Suprapubic skin (tissue), 4 donors: ENCODE measurements at regions not wholly inside any gene's neighbourhood (a gene's known extent, or its start where the extent isn't known, plus 50 kb on each side); places are given as distances from the start of the nearest gene placed in this dataset.

Experiments used
- DNase-seq, 2 donors: peaks; one replicate each; pipeline ENCODE4 v3.0.0-alpha.2; 2019; ENCODE audit warnings: low spot score in 2 of 2
- H3K27ac ChIP-seq: fragments of 200-600 bp; sonication (generic); one replicate; pipeline ENCODE4 v1.5.1; 2019
- H3K27me3 ChIP-seq: fragments of 200-600 bp; sonication (generic); one replicate; pipeline ENCODE4 v1.5.1; 2019
- H3K36me3 ChIP-seq: fragments of 200-600 bp; sonication (generic); one replicate; pipeline ENCODE4 v1.5.1; 2019
- H3K4me1 ChIP-seq: fragments of 200-600 bp; sonication (generic); one replicate; pipeline ENCODE4 v1.5.1; 2019
- H3K4me3 ChIP-seq: fragments of 200-600 bp; sonication (generic); one replicate; pipeline ENCODE4 v1.5.1; 2019; ENCODE audit warnings: mild to moderate bottlenecking
- H3K9me3 ChIP-seq: fragments of 200-600 bp; sonication (generic); one replicate; pipeline ENCODE4 v1.5.1; 2019
- EP300 ChIP-seq: sonication (generic); formaldehyde crosslinking; IDR thresholded peaks from one replicate; pipeline ENCODE4 v1.6.1; 2017; ENCODE audit warnings: antibody characterized with exemption
- POLR2A ChIP-seq, 2 donors: fragments of 450-650 bp; IDR thresholded peaks; one replicate each; pipeline ENCODE4 v1.6.1; 2017; ENCODE audit warnings: antibody characterized with exemption in 2 of 2, mild to moderate bottlenecking in 2 of 2, moderate library complexity in 2 of 2
- POLR2AphosphoS5 ChIP-seq, 3 donors: sonication (generic); formaldehyde crosslinking; IDR thresholded peaks; one replicate each; pipeline ENCODE4 v1.6.1; 2017; ENCODE audit warnings: antibody characterized with exemption in 3 of 3
- WGBS: methylation state at CpG from one replicate; pipeline ENCODE4 v1.1.5; 2018; 5-methylcytosine and 5-hydroxymethylcytosine counted together
- TF ChIP-seq, protein P1 (sequence below), 2 donors: fragments of 200-600 bp in 1 of 2; fragments of 450-650 bp in 1 of 2; sonication (generic) in 1 of 2; IDR thresholded peaks; one replicate each; pipeline ENCODE4 v1.5.1; 2016 to 2019; ENCODE audit warnings: antibody characterized with exemption in 2 of 2, mild to moderate bottlenecking in 1 of 2, moderate library complexity in 1 of 2

DNA sequence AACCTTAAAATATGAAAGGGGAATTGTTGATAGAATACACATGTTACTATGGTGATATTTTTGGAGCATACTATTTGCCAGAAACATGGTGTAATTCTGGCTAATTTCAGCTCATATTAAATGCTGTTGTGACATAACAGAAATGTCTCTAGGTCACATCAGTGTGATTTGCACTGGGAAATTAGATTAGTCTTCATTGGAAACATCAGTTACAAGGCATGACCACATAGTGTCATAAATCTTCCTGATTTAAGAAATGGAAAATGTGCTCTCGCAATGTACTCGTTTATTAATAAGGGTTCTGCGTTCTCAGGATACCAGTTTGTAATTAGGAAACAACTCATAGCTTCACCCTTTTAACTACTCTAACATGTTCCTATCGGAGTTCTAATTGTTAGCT, 72.9 kb upstream of the GYPA start:
- Histone ChIP-seq H3K9me3 (no peaks in the 10 kb centered on the region), H3K27me3 (no peaks in the 10 kb centered on the region), H3K4me1 (no peaks in the 10 kb centered on the region), H3K36me3 (no peaks in the 10 kb centered on the region), H3K4me3 (no peak overlapping the region), H3K27ac (no peak overlapping the region)
- TF ChIP-seq, protein P1, sequence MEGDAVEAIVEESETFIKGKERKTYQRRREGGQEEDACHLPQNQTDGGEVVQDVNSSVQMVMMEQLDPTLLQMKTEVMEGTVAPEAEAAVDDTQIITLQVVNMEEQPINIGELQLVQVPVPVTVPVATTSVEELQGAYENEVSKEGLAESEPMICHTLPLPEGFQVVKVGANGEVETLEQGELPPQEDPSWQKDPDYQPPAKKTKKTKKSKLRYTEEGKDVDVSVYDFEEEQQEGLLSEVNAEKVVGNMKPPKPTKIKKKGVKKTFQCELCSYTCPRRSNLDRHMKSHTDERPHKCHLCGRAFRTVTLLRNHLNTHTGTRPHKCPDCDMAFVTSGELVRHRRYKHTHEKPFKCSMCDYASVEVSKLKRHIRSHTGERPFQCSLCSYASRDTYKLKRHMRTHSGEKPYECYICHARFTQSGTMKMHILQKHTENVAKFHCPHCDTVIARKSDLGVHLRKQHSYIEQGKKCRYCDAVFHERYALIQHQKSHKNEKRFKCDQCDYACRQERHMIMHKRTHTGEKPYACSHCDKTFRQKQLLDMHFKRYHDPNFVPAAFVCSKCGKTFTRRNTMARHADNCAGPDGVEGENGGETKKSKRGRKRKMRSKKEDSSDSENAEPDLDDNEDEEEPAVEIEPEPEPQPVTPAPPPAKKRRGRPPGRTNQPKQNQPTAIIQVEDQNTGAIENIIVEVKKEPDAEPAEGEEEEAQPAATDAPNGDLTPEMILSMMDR (IDR thresholded peaks at IDR 0.05), result no peak
- no peak for TF ChIP-seq EP300
- 53% methylated on average over 4 of the region's 4 CpGs for WGBS
- no peak for DNase-seq

DNA sequence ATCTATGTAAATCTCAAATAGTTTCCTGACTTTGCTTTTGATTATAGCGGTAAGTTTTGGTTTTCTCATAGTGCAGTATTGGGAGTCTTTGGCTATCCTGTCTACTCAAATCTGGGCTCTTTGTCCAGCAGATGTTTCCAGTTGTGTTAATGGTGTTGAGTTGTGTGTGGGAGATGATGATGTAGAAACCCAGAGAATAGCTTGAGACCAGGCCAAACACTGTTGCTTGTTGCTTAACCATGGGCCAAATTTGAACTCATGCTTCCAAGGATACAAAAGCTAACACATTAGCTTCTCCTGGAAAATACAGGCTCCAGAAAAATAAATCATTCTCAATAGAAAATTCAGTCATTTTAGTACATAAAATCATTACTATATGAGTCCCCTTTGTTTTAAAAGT, 82.6 kb upstream of the GYPA start:
- H3K4me3 ChIP-seq, result no peak overlapping the region
- TF ChIP-seq, protein P1 (IDR thresholded peaks at IDR 0.05), result no peak
- TF ChIP-seq POLR2AphosphoS5 (IDR thresholded peaks at IDR 0.05) (no peak), EP300 (no peak), POLR2A (IDR thresholded peaks at IDR 0.05) (no peak)
- WGBS, result 81% methylated on average over 1 of the region's 1 CpG
- no peak overlapping the region for H3K27ac ChIP-seq
- H3K9me3 ChIP-seq, result no peaks in the 10 kb centered on the region
- H3K4me1 ChIP-seq, result no peaks in the 10 kb centered on the region
- H3K27me3 ChIP-seq, result no peaks in the 10 kb centered on the region
- DNase-seq, result no peak
- H3K36me3 ChIP-seq, result no peaks in the 10 kb centered on the region

DNA sequence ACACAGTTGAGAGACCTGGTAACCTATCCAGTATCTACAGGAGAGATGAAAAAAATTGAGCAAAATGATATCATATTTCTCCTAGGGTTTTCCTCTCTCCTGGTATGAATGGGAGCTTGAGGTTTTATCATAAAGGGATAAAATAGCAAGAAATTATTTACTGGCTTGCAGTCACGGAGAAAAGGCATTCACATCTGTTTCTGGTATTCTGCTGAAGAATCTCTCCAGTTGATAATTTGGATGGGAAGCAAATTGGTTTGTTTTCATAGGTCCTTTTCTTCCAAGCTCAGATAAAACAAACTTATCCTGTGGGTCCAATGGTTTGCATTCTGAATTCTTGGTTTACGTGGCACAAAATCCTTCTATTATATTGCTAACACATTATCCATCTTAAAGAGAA, 83.1 kb upstream of the GYPA start:
- no peak overlapping the region for H3K4me3 ChIP-seq
- TF ChIP-seq EP300 (no peak), POLR2A (IDR thresholded peaks at IDR 0.05) (no peak), POLR2AphosphoS5 (IDR thresholded peaks at IDR 0.05) (no peak)
- TF ChIP-seq, protein P1 (IDR thresholded peaks at IDR 0.05), result no peak
- no peak overlapping the region for H3K27ac ChIP-seq
- H3K36me3 ChIP-seq, result no peaks in the 10 kb centered on the region
- no peaks in the 10 kb centered on the region for H3K4me1 ChIP-seq
- 71% methylated on average over 2 of the region's 2 CpGs for WGBS
- H3K9me3 ChIP-seq, result no peaks in the 10 kb centered on the region
- H3K27me3 ChIP-seq, result no peaks in the 10 kb centered on the region
- no peak for DNase-seq

DNA sequence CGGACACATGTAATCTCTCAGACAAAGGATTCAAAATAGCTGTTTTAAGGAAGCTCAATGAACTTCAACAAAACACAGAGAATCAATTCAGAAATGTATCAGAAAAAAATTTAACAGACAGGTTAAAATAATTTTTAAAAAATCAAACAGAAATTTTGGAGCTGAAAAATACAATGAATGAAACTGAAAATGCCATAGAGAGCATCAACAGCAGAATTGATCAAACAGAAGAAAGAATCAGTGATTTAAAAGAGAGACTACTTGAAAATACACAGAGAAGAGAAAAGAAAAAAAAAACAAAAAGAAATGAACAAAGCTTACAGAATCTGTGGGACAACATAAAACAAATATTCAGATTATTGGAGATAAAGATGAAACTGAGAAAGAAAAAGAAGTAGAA, 118.8 kb upstream of the GYPA start:
- H3K4me1 ChIP-seq, result no peaks in the 10 kb centered on the region
- no peaks in the 10 kb centered on the region for H3K9me3 ChIP-seq
- no peak overlapping the region for H3K4me3 ChIP-seq
- H3K27me3 ChIP-seq, result no peaks in the 10 kb centered on the region
- 96% methylated on average over 1 of the region's 1 CpG for WGBS
- TF ChIP-seq, protein P1 (IDR thresholded peaks at IDR 0.05), result no peak
- TF ChIP-seq EP300 (no peak), POLR2AphosphoS5 (IDR thresholded peaks at IDR 0.05) (no peak), POLR2A (IDR thresholded peaks at IDR 0.05) (no peak)
- no peak for DNase-seq
- no peak overlapping the region for H3K27ac ChIP-seq
- no peaks in the 10 kb centered on the region for H3K36me3 ChIP-seq

DNA sequence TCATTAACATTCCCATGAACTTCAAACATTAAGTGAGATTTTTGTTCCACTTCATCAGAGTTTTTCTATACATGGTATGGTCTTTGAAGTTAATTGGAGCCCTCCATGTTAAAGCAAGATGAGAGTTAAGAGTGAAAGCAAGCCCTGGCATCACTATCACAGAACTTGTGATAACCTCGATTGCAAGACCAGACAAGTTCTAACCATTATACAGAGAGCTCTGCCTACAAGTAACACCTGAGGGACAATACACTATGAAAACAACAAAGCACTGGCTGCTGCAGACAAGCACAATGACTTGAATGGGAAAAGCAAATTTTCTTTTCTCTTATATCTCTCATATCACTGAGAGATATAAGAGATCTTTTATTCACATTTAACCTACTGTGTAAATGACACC, 126.6 kb upstream of the GYPA start:
- H3K27me3 ChIP-seq, result no peaks in the 10 kb centered on the region
- no peak for TF ChIP-seq EP300
- TF ChIP-seq, protein P1 (IDR thresholded peaks at IDR 0.05), result no peak
- no peak for TF ChIP-seq POLR2AphosphoS5 (IDR thresholded peaks at IDR 0.05)
- no peak for TF ChIP-seq POLR2A (IDR thresholded peaks at IDR 0.05)
- 21% methylated on average over 1 of the region's 1 CpG for WGBS
- H3K4me1 ChIP-seq, result no peaks in the 10 kb centered on the region
- no peaks in the 10 kb centered on the region for H3K36me3 ChIP-seq
- no peak for DNase-seq
- H3K4me3 ChIP-seq, result no peak overlapping the region
- no peaks in the 10 kb centered on the region for H3K9me3 ChIP-seq
- H3K27ac ChIP-seq, result no peak overlapping the region
